WTC11 (cell line): ENCODE measurements at regions not wholly inside any gene's neighbourhood (a gene's known extent, or its start where the extent isn't known, plus 50 kb on each side); places are given as distances from the start of the nearest gene placed in this dataset.

Source experiments
- ATAC-seq: fragments of 200-7000 bp; cut with Tn5 transposase; 2 replicates; pipeline ENCODE4 v1.10.0; 2021; ENCODE audit warnings: mild to moderate bottlenecking, moderate library complexity
- CTCF ChIA-PET: fragments of 300-600 bp; sonication (Branson Sonifier 250); formaldehyde crosslinking; loops from one replicate; lab custom pipeline; 2021; ENCODE audit warnings: antibody characterized with exemption; lab: Charles Lee
- POLR2A ChIA-PET: fragments of 350-600 bp; sonication (Branson Sonifier 250); formaldehyde crosslinking; loops from one replicate; lab custom pipeline; 2021; ENCODE audit warnings: antibody characterized with exemption; lab: Charles Lee
- DNase-seq: peaks from one replicate; pipeline ENCODE4 v3.0.0; 2021; ENCODE audit warnings: low spot score
- H3K27ac Mint-ChIP-seq: 2 replicates; pipeline ENCODE4 v1.8.0; 2021; ENCODE audit warnings: mixed read lengths
- H3K27me3 Mint-ChIP-seq: 2 replicates; pipeline ENCODE4 v1.8.0; 2021; ENCODE audit warnings: low read depth, mild to moderate bottlenecking, moderate library complexity, mixed read lengths
- H3K36me3 Mint-ChIP-seq: 2 replicates; pipeline ENCODE4 v1.8.0; 2021; ENCODE audit warnings: mixed read lengths
- H3K4me1 Mint-ChIP-seq: 2 replicates; pipeline ENCODE4 v1.8.0; 2022; ENCODE audit warnings: mixed read lengths
- H3K4me3 Mint-ChIP-seq: 2 replicates; pipeline ENCODE4 v1.8.0; 2021; ENCODE audit warnings: mild to moderate bottlenecking, moderate library complexity, mixed read lengths
- H3K9me3 Mint-ChIP-seq: 2 replicates; pipeline ENCODE4 v1.8.0; 2021; ENCODE audit warnings: mixed read lengths
- CREM ChIP-seq: sonication (generic); formaldehyde crosslinking; IDR thresholded peaks from 2 replicates; pipeline ENCODE4 v1.8.1; 2022; ENCODE audit warnings: mild to moderate bottlenecking, missing genetic modification reagents, moderate library complexity
- ELF4 ChIP-seq: sonication (generic); formaldehyde crosslinking; IDR thresholded peaks from 2 replicates; pipeline ENCODE4 v1.8.1; 2022; ENCODE audit warnings: low read depth, mild to moderate bottlenecking, moderate library complexity, missing genetic modification reagents
- ETV6 ChIP-seq: sonication (generic); formaldehyde crosslinking; IDR thresholded peaks from 2 replicates; pipeline ENCODE4 v1.8.1; 2022; ENCODE audit warnings: mild to moderate bottlenecking, missing genetic modification reagents
- GRHL2 ChIP-seq: fragments of 250-450 bp; sonication (Bioruptor Pico); IDR thresholded peaks from 2 replicates; pipeline ENCODE4 v1.8.0; 2022; ENCODE audit warnings: mild to moderate bottlenecking, moderate library complexity; ENCODE audit not compliant: insufficient replicate concordance, severe bottlenecking
- HMGA2 ChIP-seq: fragments of 250-450 bp; sonication (Bioruptor Pico); IDR thresholded peaks from 2 replicates; pipeline ENCODE4 v1.4.0; 2021; ENCODE audit warnings: mild to moderate bottlenecking, moderate library complexity
- NR1H2 ChIP-seq: sonication (generic); formaldehyde crosslinking; IDR thresholded peaks from 2 replicates; pipeline ENCODE4 v1.9.0; 2021; ENCODE audit warnings: mild to moderate bottlenecking, moderate library complexity, missing genetic modification reagents
- SMAD4 ChIP-seq: sonication (generic); formaldehyde crosslinking; IDR thresholded peaks from 2 replicates; pipeline ENCODE4 v1.8.0; 2022; ENCODE audit warnings: mild to moderate bottlenecking, missing genetic modification reagents
- SOX15 ChIP-seq: fragments of 250-450 bp; sonication (Bioruptor Pico); IDR thresholded peaks from 2 replicates; pipeline ENCODE4 v1.9.0; 2021; ENCODE audit warnings: mild to moderate bottlenecking
- ZNF138 ChIP-seq: sonication (generic); formaldehyde crosslinking; conservative IDR thresholded peaks from 2 replicates; pipeline ENCODE4 v1.8.1; 2022; ENCODE audit warnings: mild to moderate bottlenecking, moderate library complexity, missing genetic modification reagents
- ZNF219 ChIP-seq: sonication (generic); formaldehyde crosslinking; IDR thresholded peaks from 2 replicates; pipeline ENCODE4 v1.8.0; 2023; ENCODE audit warnings: missing genetic modification reagents, mild to moderate bottlenecking, borderline replicate concordance
- ZNF232 ChIP-seq: sonication (generic); formaldehyde crosslinking; IDR thresholded peaks from 2 replicates; pipeline ENCODE4 v1.8.0; 2022; ENCODE audit warnings: mild to moderate bottlenecking, missing genetic modification reagents
- ZNF263 ChIP-seq: sonication (generic); formaldehyde crosslinking; IDR thresholded peaks from 2 replicates; pipeline ENCODE4 v1.8.1; 2022; ENCODE audit warnings: low read depth, mild to moderate bottlenecking, moderate library complexity, missing genetic modification reagents
- ZNF317 ChIP-seq: sonication (generic); formaldehyde crosslinking; IDR thresholded peaks from 2 replicates; pipeline ENCODE4 v1.8.1; 2023; ENCODE audit warnings: low read depth, mild to moderate bottlenecking, moderate library complexity, missing genetic modification reagents, borderline replicate concordance
- TF ChIP-seq, protein P1 (sequence below): fragments of 250-450 bp; sonication (Bioruptor Pico); conservative IDR thresholded peaks from 2 replicates; pipeline ENCODE4 v1.9.0; 2021; ENCODE audit warnings: mild to moderate bottlenecking
- TF ChIP-seq, protein P2 (sequence below): sonication (generic); formaldehyde crosslinking; IDR thresholded peaks from 2 replicates; pipeline ENCODE4 v1.8.0; 2022; ENCODE audit warnings: mild to moderate bottlenecking, missing genetic modification reagents
- TF ChIP-seq, protein P3 (sequence below): sonication (generic); formaldehyde crosslinking; IDR thresholded peaks from 2 replicates; pipeline ENCODE4 v1.8.1; 2023; ENCODE audit warnings: mild to moderate bottlenecking, missing genetic modification reagents, moderate library complexity
- TF ChIP-seq, protein P4 (sequence below): sonication (generic); formaldehyde crosslinking; IDR thresholded peaks from 2 replicates; pipeline ENCODE4 v1.8.1; 2022; ENCODE audit warnings: mild to moderate bottlenecking, missing genetic modification reagents, moderate library complexity, borderline replicate concordance
- TF ChIP-seq, protein P5 (sequence below): sonication (generic); formaldehyde crosslinking; IDR thresholded peaks from 2 replicates; pipeline ENCODE4 v1.8.1; 2022; ENCODE audit warnings: low read depth, missing genetic modification reagents, borderline replicate concordance
- TF ChIP-seq, protein P6 (sequence below): sonication (generic); formaldehyde crosslinking; conservative IDR thresholded peaks from 2 replicates; pipeline ENCODE4 v1.8.1; 2022; ENCODE audit warnings: mild to moderate bottlenecking, missing genetic modification reagents
- TF ChIP-seq, protein P7 (sequence below): sonication (generic); formaldehyde crosslinking; conservative IDR thresholded peaks from 2 replicates; pipeline ENCODE4 v1.8.1; 2023; ENCODE audit warnings: mild to moderate bottlenecking, low read depth, missing genetic modification reagents, moderate library complexity

DNA sequence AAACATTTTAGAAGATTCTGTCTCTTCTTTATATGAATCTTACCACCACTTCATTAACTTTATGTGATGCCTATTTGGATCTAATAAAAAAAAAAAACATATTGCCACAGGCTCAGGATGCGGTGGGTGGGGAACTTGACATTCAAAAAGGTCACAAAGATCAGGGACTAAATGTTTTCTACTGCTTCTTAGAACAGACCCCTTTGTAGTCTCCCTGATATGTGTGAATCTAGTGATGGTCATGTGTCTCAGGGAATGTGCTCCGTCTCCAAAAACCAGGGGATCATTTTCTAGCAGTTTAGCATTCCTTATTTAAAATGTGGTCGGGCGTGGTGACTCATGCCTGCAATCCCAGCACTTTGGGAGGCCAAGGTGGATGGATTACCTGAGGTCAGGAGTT is 807.8 kb upstream of the CHAC2 start:
- Mint-ChIP-seq H3K9me3 (no peaks in the 10 kb centered on the region), H3K4me1 (peaks cover 6% of the 10 kb centered on the region), H3K27me3 (no peaks in the 10 kb centered on the region), H3K27ac (no peak overlapping the region), H3K4me3 (no peak overlapping the region), H3K36me3 (no peaks in the 10 kb centered on the region)
- ATAC-seq = no peak
- ChIA-PET CTCF (interaction anchor here (1.4 kb wide), 1 partner anchor 149 kb away, joined by 6 read pairs; no protein-coding TSS in a partner anchor), POLR2A (interaction anchor here (0.7 kb wide), 1 partner anchor 35 kb away, joined by 4 read pairs; no protein-coding TSS in a partner anchor)
- TF ChIP-seq SOX15 (CRISPR knock-in tag) (no peak), GRHL2 (CRISPR knock-in tag) (no peak), ZNF317 (CRISPR knock-in tag) (no peak), ETV6 (CRISPR knock-in tag) (no peak), SMAD4 (CRISPR knock-in tag) (no peak), ZNF138 (no peak), ZNF219 (CRISPR knock-in tag) (no peak), ELF4 (CRISPR knock-in tag) (no peak)
- TF ChIP-seq, protein P1, sequence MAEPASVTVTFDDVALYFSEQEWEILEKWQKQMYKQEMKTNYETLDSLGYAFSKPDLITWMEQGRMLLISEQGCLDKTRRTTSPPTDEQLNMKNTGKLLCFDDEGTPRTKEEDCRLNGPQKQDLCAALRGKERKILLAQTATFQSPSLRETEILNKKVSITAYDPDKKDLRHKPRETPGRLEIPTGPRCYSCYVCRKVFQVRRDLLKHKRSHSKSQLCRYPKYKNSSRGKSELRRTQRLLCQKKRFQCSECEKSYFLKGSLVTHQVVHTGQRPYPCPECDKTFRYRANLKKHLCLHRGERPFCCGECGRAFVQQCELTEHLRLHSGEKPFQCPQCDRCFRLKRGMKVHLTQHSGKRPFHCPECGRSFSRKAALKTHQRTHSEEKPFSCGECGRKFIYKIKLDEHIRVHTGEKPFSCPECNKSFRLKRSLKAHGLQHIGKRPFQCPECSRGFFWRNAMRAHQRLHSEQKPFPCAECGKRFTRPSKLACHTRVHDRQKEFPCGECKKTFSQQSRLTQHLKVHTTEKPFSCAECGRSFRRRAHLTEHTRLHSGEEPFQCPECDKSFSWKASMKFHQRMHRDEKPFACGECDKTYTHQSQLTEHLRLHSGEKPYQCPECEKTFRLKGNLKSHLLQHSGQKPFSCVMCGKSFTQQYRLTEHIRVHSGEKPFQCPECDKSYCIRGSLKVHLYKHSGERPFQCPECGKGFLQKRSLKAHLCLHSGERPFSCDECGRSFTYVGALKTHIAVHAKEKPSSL = no peak
- DNase-seq = no peak

DNA sequence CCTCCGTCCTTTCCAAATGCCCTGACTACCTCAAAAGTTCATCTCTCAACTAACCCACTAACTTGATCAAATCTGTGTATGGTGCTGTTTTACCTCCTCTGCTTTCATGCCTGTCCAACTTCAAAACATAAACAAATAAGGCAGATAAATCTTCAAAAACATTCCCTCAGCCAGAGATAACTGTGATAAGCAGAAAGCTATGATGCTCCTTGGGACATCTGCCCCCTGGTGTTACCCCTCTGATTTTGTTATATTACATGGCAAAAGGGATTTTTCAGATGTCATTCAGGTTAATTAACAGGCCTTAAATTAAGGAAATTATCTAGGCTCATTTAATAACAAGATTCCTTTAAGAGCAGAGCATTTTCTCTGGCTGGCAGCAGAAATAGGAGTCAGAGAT is 810.8 kb upstream of the CHAC2 start:
- TF ChIP-seq HMGA2 (CRISPR knock-in tag) = no peak
- no peak for TF ChIP-seq CREM
- TF ChIP-seq, protein P2, sequence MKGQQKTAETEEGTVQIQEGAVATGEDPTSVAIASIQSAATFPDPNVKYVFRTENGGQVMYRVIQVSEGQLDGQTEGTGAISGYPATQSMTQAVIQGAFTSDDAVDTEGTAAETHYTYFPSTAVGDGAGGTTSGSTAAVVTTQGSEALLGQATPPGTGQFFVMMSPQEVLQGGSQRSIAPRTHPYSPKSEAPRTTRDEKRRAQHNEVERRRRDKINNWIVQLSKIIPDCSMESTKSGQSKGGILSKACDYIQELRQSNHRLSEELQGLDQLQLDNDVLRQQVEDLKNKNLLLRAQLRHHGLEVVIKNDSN = no peak
- TF ChIP-seq, protein P3, sequence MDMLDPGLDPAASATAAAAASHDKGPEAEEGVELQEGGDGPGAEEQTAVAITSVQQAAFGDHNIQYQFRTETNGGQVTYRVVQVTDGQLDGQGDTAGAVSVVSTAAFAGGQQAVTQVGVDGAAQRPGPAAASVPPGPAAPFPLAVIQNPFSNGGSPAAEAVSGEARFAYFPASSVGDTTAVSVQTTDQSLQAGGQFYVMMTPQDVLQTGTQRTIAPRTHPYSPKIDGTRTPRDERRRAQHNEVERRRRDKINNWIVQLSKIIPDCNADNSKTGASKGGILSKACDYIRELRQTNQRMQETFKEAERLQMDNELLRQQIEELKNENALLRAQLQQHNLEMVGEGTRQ = no peak
- no peak for TF ChIP-seq SOX15 (CRISPR knock-in tag)
- TF ChIP-seq, protein P4, sequence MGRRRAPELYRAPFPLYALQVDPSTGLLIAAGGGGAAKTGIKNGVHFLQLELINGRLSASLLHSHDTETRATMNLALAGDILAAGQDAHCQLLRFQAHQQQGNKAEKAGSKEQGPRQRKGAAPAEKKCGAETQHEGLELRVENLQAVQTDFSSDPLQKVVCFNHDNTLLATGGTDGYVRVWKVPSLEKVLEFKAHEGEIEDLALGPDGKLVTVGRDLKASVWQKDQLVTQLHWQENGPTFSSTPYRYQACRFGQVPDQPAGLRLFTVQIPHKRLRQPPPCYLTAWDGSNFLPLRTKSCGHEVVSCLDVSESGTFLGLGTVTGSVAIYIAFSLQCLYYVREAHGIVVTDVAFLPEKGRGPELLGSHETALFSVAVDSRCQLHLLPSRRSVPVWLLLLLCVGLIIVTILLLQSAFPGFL (CRISPR knock-in tag) = no peak
- no peak for TF ChIP-seq ZNF263
- TF ChIP-seq, protein P5, sequence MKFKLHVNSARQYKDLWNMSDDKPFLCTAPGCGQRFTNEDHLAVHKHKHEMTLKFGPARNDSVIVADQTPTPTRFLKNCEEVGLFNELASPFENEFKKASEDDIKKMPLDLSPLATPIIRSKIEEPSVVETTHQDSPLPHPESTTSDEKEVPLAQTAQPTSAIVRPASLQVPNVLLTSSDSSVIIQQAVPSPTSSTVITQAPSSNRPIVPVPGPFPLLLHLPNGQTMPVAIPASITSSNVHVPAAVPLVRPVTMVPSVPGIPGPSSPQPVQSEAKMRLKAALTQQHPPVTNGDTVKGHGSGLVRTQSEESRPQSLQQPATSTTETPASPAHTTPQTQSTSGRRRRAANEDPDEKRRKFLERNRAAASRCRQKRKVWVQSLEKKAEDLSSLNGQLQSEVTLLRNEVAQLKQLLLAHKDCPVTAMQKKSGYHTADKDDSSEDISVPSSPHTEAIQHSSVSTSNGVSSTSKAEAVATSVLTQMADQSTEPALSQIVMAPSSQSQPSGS = no peak
- TF ChIP-seq, protein P6, sequence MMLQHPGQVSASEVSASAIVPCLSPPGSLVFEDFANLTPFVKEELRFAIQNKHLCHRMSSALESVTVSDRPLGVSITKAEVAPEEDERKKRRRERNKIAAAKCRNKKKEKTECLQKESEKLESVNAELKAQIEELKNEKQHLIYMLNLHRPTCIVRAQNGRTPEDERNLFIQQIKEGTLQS (CRISPR knock-in tag) = no peak
- no peak for TF ChIP-seq NR1H2 (CRISPR knock-in tag)
- TF ChIP-seq ELF4 (CRISPR knock-in tag) = no peak
- TF ChIP-seq ZNF232 (CRISPR knock-in tag) = no peak
- TF ChIP-seq, protein P7, sequence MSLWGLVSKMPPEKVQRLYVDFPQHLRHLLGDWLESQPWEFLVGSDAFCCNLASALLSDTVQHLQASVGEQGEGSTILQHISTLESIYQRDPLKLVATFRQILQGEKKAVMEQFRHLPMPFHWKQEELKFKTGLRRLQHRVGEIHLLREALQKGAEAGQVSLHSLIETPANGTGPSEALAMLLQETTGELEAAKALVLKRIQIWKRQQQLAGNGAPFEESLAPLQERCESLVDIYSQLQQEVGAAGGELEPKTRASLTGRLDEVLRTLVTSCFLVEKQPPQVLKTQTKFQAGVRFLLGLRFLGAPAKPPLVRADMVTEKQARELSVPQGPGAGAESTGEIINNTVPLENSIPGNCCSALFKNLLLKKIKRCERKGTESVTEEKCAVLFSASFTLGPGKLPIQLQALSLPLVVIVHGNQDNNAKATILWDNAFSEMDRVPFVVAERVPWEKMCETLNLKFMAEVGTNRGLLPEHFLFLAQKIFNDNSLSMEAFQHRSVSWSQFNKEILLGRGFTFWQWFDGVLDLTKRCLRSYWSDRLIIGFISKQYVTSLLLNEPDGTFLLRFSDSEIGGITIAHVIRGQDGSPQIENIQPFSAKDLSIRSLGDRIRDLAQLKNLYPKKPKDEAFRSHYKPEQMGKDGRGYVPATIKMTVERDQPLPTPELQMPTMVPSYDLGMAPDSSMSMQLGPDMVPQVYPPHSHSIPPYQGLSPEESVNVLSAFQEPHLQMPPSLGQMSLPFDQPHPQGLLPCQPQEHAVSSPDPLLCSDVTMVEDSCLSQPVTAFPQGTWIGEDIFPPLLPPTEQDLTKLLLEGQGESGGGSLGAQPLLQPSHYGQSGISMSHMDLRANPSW = no peak
- no peaks in the 10 kb centered on the region for H3K27me3 Mint-ChIP-seq
- no peak overlapping the region for H3K27ac Mint-ChIP-seq
- H3K36me3 Mint-ChIP-seq = peaks cover 2% of the 10 kb centered on the region; the same call in 1 of the 2 replicates
- peaks cover 2% of the 10 kb centered on the region for H3K4me1 Mint-ChIP-seq
- H3K4me3 Mint-ChIP-seq = no peak overlapping the region
- ChIA-PET POLR2A (no interaction called here), CTCF (interaction anchor here (0.7 to 2.2 kb wide), 3 partner anchors 8 to 624 kb away, joined by 3 to 13 read pairs (median 3); no protein-coding TSS in a partner anchor)
- no peak for DNase-seq
- ATAC-seq = no peak
- no peaks in the 10 kb centered on the region for H3K9me3 Mint-ChIP-seq
